Activated T-helper 17 cell treated with anti-CD3 and anti-CD28 coated beads, Interleukin-2, amount 50 U/mL, for 72 hours (primary cell): ENCODE measurements at regions not wholly inside any gene's neighbourhood (a gene's known extent, or its start where the extent isn't known, plus 50 kb on each side); places are given as distances from the start of the nearest gene placed in this dataset.

Experiments
- ATAC-seq: fragments of 150-1000 bp; cut with Tn5 transposase; replicated peaks from 2 replicates; pipeline ENCODE4 v1.10.0; 2021; ENCODE audit warnings: mild to moderate bottlenecking, moderate library complexity
- H3K27ac Mint-ChIP-seq: one replicate; pipeline ENCODE4 v1.8.0; 2022; ENCODE audit warnings: mixed read lengths
- H3K27me3 Mint-ChIP-seq: one replicate; pipeline ENCODE4 v1.8.0; 2022; ENCODE audit warnings: mixed read lengths
- H3K36me3 Mint-ChIP-seq: one replicate; pipeline ENCODE4 v1.8.0; 2022; ENCODE audit warnings: low read depth, mild to moderate bottlenecking, mixed read lengths
- H3K4me1 Mint-ChIP-seq: one replicate; pipeline ENCODE4 v1.8.0; 2022; ENCODE audit warnings: mixed read lengths
- H3K4me3 Mint-ChIP-seq: one replicate; pipeline ENCODE4 v1.8.0; 2022; ENCODE audit warnings: mild to moderate bottlenecking, mixed read lengths
- H3K9me3 Mint-ChIP-seq: one replicate; pipeline ENCODE4 v1.8.0; 2022; ENCODE audit warnings: mixed read lengths

DNA sequence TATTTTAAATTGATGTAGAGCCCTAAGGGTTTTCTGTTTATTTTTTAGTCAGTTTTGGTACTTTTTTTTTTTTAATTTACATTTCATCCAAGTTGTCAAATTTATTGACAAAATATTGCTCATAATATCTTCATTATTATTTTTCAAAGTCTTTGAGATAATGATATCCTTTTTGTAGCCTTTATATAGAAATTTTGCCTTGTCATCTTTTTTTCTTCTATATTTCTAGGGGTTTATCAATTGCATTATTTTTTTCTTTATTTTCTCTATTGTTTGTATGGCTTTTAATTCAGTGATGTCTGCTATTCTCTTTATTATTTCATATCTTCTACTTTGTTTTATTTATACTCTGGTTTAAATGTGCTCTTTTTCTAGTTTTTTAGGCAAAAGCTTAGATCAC is 863.0 kb upstream of the GJE1 start:
- Mint-ChIP-seq H3K4me3 (no peak overlapping the region), H3K36me3 (no peaks in the 10 kb centered on the region), H3K27me3 (no peaks in the 10 kb centered on the region), H3K4me1 (peaks cover 4% of the 10 kb centered on the region), H3K27ac (no peak overlapping the region), H3K9me3 (no peaks in the 10 kb centered on the region)
- no peak for ATAC-seq

DNA sequence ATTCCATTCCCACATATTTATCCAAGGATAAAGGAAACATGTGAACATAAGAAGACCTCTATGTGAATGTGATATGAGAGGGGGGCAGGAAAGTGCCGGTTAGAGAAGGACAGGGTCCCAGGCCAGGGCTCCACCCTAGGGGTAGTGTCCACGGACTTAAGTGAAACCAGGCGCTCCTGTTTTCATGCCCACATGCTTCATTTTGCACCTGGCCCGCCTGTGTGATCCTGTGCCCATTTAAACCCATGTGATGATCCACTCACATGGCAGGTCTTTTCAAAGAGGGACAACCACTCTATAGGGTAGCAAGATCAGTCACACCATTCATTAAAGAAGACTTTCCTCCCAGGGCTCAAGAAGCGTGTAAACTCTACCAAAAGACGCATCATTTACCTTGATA is 865.3 kb upstream of the GJE1 start:
- H3K36me3 Mint-ChIP-seq: no peaks in the 10 kb centered on the region
- H3K9me3 Mint-ChIP-seq: no peaks in the 10 kb centered on the region
- H3K4me3 Mint-ChIP-seq: no peak overlapping the region
- H3K27me3 Mint-ChIP-seq: no peaks in the 10 kb centered on the region
- H3K27ac Mint-ChIP-seq: no peak overlapping the region
- H3K4me1 Mint-ChIP-seq: peaks cover 4% of the 10 kb centered on the region
- ATAC-seq: no peak

DNA sequence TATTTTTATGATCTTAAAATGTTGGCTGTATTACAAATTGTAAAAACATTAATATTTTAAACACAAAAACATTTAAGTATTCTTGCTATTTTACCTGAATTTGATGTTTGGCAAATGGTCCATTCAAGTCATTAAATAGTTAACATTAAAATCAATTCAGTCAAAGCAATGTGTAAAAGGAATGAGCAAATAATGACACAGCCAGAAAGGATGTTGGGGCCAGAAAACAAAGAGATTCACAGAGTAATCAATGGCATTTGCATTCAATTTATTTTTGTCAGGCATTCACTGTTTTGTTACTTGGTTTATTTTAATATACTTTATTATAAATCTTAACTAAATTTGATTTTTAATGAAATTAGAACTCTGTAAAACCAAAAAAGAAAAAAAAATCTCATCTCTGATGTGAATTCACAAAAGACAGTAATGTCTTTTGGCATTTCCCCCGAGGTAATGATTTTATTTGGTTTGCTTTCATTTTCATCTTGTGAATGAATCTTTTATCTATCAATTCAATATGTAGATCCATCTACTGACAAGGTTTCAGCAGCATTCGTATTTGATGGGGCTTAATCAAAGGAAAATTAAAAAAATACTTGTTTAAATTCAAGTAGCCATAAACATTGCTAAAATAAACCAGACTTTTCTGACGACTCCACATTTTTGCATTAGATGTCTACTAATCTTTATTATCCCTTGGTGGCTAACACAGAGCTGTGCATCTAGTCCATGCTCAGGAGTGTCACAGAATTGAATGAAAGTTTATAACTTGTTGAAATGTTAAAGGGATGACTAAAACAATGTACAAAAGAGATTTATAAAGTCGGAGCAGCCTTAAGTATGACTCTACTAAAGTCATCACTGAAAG is 866.7 kb upstream of the GJE1 start:
- Mint-ChIP-seq H3K27me3 (no peaks in the 10 kb centered on the region), H3K36me3 (no peaks in the 10 kb centered on the region), H3K4me1 (peaks cover 4% of the 10 kb centered on the region), H3K9me3 (no peaks in the 10 kb centered on the region), H3K4me3 (peak overlapping the region; percentile 12), H3K27ac (peak overlapping the region; percentile 17)
- no peak for ATAC-seq

DNA sequence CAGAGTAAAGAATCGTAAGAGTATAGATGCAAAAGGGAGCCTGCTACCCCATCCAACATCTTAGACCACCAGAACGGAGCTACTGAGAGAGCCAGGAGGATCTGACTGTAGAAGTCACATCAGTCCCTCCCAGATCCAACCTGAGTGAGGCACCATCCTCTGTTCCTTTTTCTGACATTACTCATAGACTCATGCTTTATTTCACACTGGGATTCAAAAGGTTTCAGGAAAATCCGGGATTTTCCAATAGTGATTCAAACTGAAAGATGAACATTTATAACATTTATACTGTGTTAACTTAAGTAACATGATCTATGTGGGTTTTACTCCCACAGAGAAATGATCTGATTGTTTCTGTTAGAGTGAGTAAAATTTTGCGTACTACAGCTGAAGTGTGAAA is 868.6 kb upstream of the GJE1 start:
- no peaks in the 10 kb centered on the region for H3K27me3 Mint-ChIP-seq
- H3K36me3 Mint-ChIP-seq: no peaks in the 10 kb centered on the region
- H3K4me1 Mint-ChIP-seq: peaks cover 4% of the 10 kb centered on the region
- no peaks in the 10 kb centered on the region for H3K9me3 Mint-ChIP-seq
- ATAC-seq: peak; percentile 31
- no peak overlapping the region for H3K27ac Mint-ChIP-seq
- H3K4me3 Mint-ChIP-seq: no peak overlapping the region

DNA sequence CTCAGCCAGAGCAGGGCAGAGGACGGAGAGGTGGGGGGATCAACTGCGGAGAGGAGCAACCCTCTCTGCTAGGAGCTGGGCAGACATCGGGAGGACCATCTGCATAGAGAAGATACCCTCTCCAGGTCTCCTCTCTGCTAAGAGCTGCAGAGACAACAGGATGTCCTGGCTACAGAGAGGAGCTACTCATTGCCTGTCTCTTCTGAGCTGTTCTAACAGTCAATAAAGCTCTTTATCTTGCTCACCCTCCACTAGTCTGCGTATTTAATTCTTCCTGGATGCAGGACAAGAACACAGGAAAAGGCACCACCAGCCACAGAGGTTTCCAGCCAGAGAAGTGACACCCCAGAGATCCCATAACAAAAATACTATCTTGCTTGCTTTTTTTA is 871.1 kb upstream of the GJE1 start:
- no peak for ATAC-seq
- H3K4me1 Mint-ChIP-seq: peaks cover 4% of the 10 kb centered on the region
- no peaks in the 10 kb centered on the region for H3K9me3 Mint-ChIP-seq
- H3K36me3 Mint-ChIP-seq: no peaks in the 10 kb centered on the region
- no peak overlapping the region for H3K27ac Mint-ChIP-seq
- no peaks in the 10 kb centered on the region for H3K27me3 Mint-ChIP-seq
- H3K4me3 Mint-ChIP-seq: no peak overlapping the region

DNA sequence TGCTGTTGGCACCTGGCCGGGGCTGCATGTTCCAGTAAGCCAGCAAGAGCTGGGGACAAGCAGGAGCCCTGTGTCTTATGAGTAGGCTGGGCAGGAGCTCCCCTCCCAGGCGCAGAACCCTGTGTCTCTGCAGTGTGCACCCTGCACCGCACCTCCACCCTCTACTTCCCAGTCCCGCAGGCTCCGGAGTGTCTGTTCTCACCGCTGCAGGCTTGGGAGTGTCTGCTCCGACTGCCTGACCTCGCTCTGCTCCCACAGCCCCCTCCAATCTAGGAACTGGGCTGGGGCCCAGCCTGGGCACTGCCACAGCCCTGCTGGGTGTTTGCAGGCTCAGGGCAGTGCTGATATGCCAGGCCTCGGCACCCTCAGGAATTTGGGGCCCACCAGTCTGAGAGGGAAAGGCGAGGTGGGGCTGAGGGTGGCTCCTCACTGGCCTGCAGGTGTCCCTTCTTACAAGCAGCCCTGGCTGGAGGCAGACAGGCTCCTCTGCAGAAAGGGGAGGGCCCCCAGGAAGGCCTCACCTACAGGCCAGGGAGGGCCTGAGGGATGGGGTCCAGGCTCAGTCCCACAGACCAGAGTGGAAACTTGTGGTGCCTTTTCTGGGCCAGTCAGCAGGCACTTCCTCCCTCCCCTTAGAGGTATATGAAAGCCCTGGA is 871.6 kb upstream of the GJE1 start:
- Mint-ChIP-seq H3K27ac (no peak overlapping the region), H3K27me3 (no peaks in the 10 kb centered on the region), H3K4me1 (peaks cover 1% of the 10 kb centered on the region), H3K9me3 (no peaks in the 10 kb centered on the region), H3K4me3 (no peak overlapping the region), H3K36me3 (no peaks in the 10 kb centered on the region)
- no peak for ATAC-seq

DNA sequence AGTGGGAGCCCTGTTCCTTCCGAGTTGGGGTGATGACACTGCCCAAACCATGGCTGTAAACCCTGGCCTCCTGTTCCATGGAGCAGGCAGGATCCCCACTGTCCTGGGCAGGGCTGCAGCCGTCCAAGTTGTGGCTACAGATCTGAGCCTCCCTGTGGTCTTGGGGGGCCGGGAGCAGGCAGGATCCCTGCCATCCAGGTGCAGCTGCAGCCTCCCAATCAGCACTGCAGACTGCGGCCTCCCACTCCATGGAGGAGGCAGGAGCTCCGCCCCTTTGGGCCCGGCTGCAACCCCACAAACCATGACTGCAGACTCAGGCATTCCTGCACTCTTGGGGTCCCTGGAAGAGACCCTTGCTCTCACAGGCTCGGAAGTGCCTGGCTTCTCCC is 872.1 kb upstream of the GJE1 start:
- Mint-ChIP-seq H3K27ac (no peak overlapping the region), H3K27me3 (no peaks in the 10 kb centered on the region), H3K36me3 (no peaks in the 10 kb centered on the region), H3K9me3 (no peaks in the 10 kb centered on the region), H3K4me3 (no peak overlapping the region), H3K4me1 (no peaks in the 10 kb centered on the region)
- no peak for ATAC-seq

DNA sequence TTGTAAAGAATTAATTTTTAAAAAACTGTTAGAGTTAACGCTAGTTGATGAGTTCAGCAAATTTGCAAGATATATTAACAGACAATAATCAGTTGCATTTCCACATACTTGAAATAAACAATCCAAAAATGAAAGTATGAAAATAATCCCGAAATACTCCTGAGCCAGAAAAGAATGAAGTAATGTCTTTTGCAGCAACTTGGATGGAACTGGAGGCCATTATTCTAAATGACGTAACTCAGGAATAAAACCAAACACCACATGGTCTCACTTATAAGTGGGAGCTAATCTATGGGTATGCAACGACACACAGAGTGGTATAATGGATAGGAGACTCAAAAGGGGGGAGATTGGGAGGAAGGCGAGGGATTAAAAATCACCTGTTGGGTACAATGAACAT is 872.9 kb upstream of the GJE1 start:
- no peak overlapping the region for H3K4me3 Mint-ChIP-seq
- H3K27me3 Mint-ChIP-seq: no peaks in the 10 kb centered on the region
- no peak for ATAC-seq

DNA sequence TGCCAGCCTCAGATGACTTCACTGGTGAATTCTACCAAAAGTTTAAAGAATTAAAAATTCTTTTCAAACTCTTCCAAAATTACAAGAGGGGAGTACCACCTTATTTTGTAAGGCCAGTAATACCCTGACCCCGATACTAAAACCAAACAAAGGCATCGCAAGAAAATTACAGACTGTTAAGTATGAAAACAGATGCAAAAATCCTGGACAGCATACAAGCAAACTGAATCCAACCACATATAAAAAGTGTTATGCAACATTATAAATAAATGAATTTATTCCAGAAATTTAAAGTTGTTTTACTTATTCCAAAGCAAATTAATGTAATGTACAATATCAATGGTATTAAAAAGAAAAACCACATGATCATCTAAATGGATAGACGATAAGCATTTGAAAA is 873.6 kb upstream of the GJE1 start:
- H3K27ac Mint-ChIP-seq: no peak overlapping the region
- H3K4me3 Mint-ChIP-seq: no peak overlapping the region
- no peaks in the 10 kb centered on the region for H3K4me1 Mint-ChIP-seq
- no peak for ATAC-seq
- H3K27me3 Mint-ChIP-seq: no peaks in the 10 kb centered on the region
- H3K9me3 Mint-ChIP-seq: no peaks in the 10 kb centered on the region
- no peaks in the 10 kb centered on the region for H3K36me3 Mint-ChIP-seq

More for the DNA sequence above, 872.9 kb upstream of the GJE1 start:
- Mint-ChIP-seq H3K36me3 (no peaks in the 10 kb centered on the region), H3K4me1 (no peaks in the 10 kb centered on the region), H3K27ac (no peak overlapping the region), H3K9me3 (no peaks in the 10 kb centered on the region)

DNA sequence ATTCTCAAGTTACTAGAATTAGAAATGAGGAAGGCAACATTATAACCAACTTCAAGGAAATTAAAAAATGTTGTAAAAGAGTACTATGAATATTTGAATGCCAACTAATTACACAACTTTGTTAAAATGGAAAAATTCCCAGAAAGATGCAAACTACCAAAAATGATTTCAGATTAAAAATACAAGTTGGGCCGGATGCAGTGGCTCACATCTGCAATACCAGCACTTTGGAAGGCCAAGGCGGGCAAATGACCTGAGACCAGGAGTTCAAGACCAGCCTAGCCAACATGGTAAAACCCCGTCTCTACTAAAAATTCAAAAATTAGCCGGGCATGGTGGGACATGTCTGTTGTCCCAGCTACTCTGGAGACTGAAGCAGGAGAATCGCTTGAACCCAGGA is 874.2 kb upstream of the GJE1 start:
- ATAC-seq: no peak
- Mint-ChIP-seq H3K36me3 (no peaks in the 10 kb centered on the region), H3K4me1 (peaks cover under 1% of the 10 kb centered on the region), H3K27ac (no peak overlapping the region), H3K9me3 (no peaks in the 10 kb centered on the region), H3K27me3 (no peaks in the 10 kb centered on the region), H3K4me3 (no peak overlapping the region)

DNA sequence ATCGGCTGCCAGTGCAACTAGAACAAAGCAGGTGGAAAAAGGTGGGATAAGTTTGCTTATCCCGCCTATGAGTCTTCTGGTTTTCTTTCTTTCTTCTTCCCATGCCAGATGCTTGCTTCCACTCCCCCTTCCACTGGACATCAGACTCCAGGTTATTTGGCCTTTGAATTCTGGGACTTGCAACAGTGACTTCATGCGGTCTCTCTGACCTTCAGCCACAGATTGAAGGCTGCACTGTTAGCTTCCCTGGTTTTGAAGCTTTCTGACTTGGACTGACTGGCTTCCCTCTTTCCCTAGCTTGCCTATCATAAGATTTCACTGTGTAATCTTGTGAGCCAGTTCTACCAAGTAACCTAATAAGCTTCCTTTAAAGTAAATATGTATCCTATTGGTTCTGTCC is 878.4 kb upstream of the GJE1 start:
- no peak for ATAC-seq
- Mint-ChIP-seq H3K4me1 (peaks cover 4% of the 10 kb centered on the region), H3K27me3 (no peaks in the 10 kb centered on the region), H3K27ac (no peak overlapping the region), H3K9me3 (no peaks in the 10 kb centered on the region), H3K4me3 (no peak overlapping the region), H3K36me3 (no peaks in the 10 kb centered on the region)

DNA sequence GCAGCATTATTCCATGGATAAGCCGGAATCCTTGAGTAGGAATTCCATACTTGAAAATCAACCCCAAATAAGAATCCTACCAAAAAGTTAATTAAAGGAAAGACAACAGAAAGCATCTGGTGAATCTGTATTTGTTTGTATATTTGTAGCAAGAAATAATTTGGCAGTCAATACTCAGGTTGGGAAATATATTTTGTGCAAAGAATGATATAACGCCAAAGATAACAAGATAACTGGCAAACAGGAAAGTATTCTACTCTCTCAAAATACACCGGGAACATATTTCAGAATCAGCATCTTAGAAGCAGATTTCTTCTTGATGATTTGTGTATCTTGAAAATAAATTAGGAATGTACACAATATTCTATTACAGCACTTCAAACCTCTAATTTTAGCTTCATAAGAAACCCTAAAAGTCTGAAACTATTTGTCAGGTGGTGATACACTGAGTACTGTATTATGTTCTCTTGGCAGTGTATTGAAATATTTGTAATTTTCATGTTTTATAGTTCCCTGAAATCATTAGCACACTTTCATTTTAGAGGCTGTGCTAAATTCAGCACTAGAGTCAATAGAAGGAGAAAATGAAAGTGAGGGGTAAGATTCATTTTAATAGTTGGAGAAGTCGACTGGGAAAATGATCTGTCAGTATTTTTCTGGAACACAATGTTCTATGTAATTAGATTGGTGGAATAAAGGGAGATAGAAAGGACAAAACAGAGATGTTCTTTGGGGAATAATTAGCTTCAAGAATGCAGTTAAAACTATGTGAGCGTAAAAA is 879.7 kb upstream of the GJE1 start:
- peaks cover 4% of the 10 kb centered on the region for H3K4me1 Mint-ChIP-seq
- no peaks in the 10 kb centered on the region for H3K9me3 Mint-ChIP-seq
- no peak overlapping the region for H3K4me3 Mint-ChIP-seq
- no peaks in the 10 kb centered on the region for H3K36me3 Mint-ChIP-seq
- H3K27ac Mint-ChIP-seq: no peak overlapping the region
- no peak for ATAC-seq
- no peaks in the 10 kb centered on the region for H3K27me3 Mint-ChIP-seq

DNA sequence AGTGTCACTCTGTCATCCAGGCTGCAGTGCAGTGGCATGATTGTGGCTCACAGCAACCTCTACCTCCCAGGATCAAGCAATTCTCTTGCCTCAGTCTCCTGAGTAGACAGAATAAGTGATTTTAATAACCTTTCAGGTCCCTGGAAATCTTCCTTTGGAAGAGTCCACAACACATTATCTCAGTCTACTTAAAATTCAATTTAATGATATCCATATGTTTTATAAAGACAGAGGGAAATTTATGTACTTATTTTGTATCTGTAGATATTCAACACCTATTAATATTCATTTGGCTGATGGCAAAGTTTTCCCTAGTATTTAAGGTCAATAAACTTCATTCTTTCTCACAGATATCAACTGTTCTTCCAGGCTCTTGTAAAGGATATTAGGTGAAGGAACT is 881.4 kb upstream of the GJE1 start:
- Mint-ChIP-seq H3K27me3 (no peaks in the 10 kb centered on the region), H3K9me3 (no peaks in the 10 kb centered on the region), H3K36me3 (no peaks in the 10 kb centered on the region), H3K4me1 (peaks cover 4% of the 10 kb centered on the region), H3K4me3 (no peak overlapping the region), H3K27ac (no peak overlapping the region)
- no peak for ATAC-seq

DNA sequence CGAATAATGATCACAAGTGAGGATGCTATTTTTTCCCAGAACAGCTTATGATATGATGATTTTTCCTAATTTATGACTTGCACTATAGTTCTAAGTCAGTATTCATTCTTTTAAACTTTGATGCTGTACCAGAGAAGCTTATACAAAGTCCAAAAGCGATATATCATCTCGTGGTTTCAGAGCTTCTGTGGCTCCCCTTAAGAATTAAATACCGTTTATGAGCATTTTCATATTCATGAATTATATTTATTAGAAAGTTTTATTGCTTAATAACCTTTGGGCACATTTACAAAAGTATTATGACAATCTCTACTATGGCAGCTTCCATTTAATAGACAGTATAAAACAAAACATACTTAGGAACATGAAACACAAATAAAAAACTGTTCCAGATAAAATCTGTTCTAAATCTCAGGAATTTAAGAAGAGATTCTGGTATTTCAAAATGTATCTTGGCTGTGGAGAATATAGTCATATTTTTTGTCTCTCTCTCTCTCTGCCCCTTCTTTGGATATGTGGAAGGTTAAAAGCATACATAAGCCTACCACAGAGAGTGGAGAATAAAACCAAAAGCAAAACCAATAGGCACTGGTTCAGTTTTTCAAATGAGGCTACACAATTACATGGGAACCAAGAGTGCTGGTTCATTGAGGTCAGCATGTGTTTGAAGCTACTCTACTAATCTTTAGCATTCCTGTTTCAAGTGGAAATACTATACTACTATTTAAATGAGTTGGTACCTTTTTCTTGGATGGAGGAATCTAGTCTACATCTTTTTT is 884.5 kb upstream of the GJE1 start:
- Mint-ChIP-seq H3K27ac (no peak overlapping the region), H3K4me1 (peaks cover under 1% of the 10 kb centered on the region), H3K4me3 (no peak overlapping the region), H3K27me3 (no peaks in the 10 kb centered on the region), H3K36me3 (no peaks in the 10 kb centered on the region), H3K9me3 (no peaks in the 10 kb centered on the region)
- ATAC-seq: no peak
